DOHH2 (cell line): ENCODE measurements at regions not wholly inside any gene's neighbourhood (a gene's known extent, or its start where the extent isn't known, plus 50 kb on each side); places are given as distances from the start of the nearest gene placed in this dataset.

Source experiments
- H3F3A ChIP-seq: fragments of 200-600 bp; sonication (generic), shearing (Covaris generic); 2 replicates; pipeline ENCODE4 v1.6.0; 2016; ENCODE audit warnings: antibody characterized with exemption, mild to moderate bottlenecking; ENCODE audit not compliant: control insufficient read depth, insufficient read depth
- H3K27ac ChIP-seq: fragments of 200-600 bp; sonication (generic); 2 replicates; pipeline ENCODE4 v1.5.1; 2014; ENCODE audit warnings: low read depth, mild to moderate bottlenecking, low read length, moderate library complexity
- H3K27me3 ChIP-seq: fragments of 200-600 bp; sonication (generic); 2 replicates; pipeline ENCODE4 v1.6.1; 2014; ENCODE audit warnings: mild to moderate bottlenecking, low read length, mixed read lengths; ENCODE audit not compliant: control insufficient read depth
- H3K36me3 ChIP-seq: fragments of 200-600 bp; sonication (generic); 2 replicates; pipeline ENCODE4 v1.6.1; 2014; ENCODE audit warnings: mild to moderate bottlenecking, low read length, moderate library complexity, mixed read lengths; ENCODE audit not compliant: control insufficient read depth
- H3K4me1 ChIP-seq: fragments of 200-600 bp; sonication (generic); 2 replicates; pipeline ENCODE4 v1.6.1; 2014; ENCODE audit warnings: mild to moderate bottlenecking, low read length, mixed read lengths; ENCODE audit not compliant: control insufficient read depth
- H3K4me2 ChIP-seq: fragments of 200-600 bp; sonication (generic); 2 replicates; pipeline ENCODE4 v1.6.0; 2014; ENCODE audit warnings: mild to moderate bottlenecking, low read length, moderate library complexity
- H3K4me3 ChIP-seq: fragments of 200-600 bp; sonication (generic); 2 replicates; pipeline ENCODE4 v1.5.1; 2014; ENCODE audit warnings: mild to moderate bottlenecking, low read length, mixed read lengths
- H3K79me2 ChIP-seq: fragments of 200-600 bp; sonication (generic); 2 replicates; pipeline ENCODE4 v1.6.1; 2014; ENCODE audit warnings: mild to moderate bottlenecking, low read length, mixed read lengths; ENCODE audit not compliant: control insufficient read depth
- H3K9me2 ChIP-seq: fragments of 200-600 bp; sonication (generic); replicated peaks from 2 replicates; pipeline ENCODE4 v1.6.1; 2014; ENCODE audit warnings: mild to moderate bottlenecking, low read length, mixed read lengths; ENCODE audit not compliant: control insufficient read depth
- H3K9me3 ChIP-seq: fragments of 200-600 bp; sonication (generic); 2 replicates; pipeline ENCODE4 v1.6.1; 2014; ENCODE audit warnings: antibody characterized with exemption, low read length, mixed read lengths; ENCODE audit not compliant: control insufficient read depth, insufficient read depth
- H4K20me1 ChIP-seq: fragments of 200-600 bp; sonication (generic); 2 replicates; pipeline ENCODE4 v1.6.0; 2014; ENCODE audit warnings: low read depth, mild to moderate bottlenecking, antibody characterized with exemption, low read length, moderate library complexity; ENCODE audit not compliant: control insufficient read depth, insufficient read depth
- CTCF ChIP-seq: fragments of 200-600 bp; sonication (generic); IDR thresholded peaks from one replicate; pipeline ENCODE4 v1.5.1; 2014; ENCODE audit warnings: antibody characterized with exemption, mild to moderate bottlenecking, low read depth, low read length; ENCODE audit not compliant: poor library complexity, severe bottlenecking
- EZH2phosphoT487 ChIP-seq: fragments of 200-600 bp; sonication (generic); IDR thresholded peaks from 2 replicates; pipeline ENCODE4 v1.6.1; 2017; ENCODE audit warnings: borderline replicate concordance, mild to moderate bottlenecking, antibody characterized with exemption, low read length, moderate library complexity, mixed read lengths

- H3F3A ChIP-seq: no peaks in the 10 kb centered on the region
- no peaks in the 10 kb centered on the region for H3K36me3 ChIP-seq
- no peaks in the 10 kb centered on the region for H3K9me2 ChIP-seq
- no peaks in the 10 kb centered on the region for H3K9me3 ChIP-seq
- H3K27ac ChIP-seq: no peak overlapping the region
- no peaks in the 10 kb centered on the region for H4K20me1 ChIP-seq
- no peak overlapping the region for H3K4me3 ChIP-seq
- no peak for TF ChIP-seq CTCF
- no peak for TF ChIP-seq EZH2phosphoT487
- no peak overlapping the region for H3K4me2 ChIP-seq
- no peaks in the 10 kb centered on the region for H3K27me3 ChIP-seq
- no peaks in the 10 kb centered on the region for H3K79me2 ChIP-seq
- H3K4me1 ChIP-seq: no peaks in the 10 kb centered on the region
Measured at GRCh38 chr4:114249976-114250375, 270.5 kb upstream of the ARSJ start.

GRCh38 chr4:114250439-114250891 is 271.0 kb upstream of the ARSJ start:
- H3K9me3 ChIP-seq: no peaks in the 10 kb centered on the region
- no peaks in the 10 kb centered on the region for H3K36me3 ChIP-seq
- H4K20me1 ChIP-seq: no peaks in the 10 kb centered on the region
- no peak overlapping the region for H3K4me3 ChIP-seq
- H3K79me2 ChIP-seq: no peaks in the 10 kb centered on the region
- no peaks in the 10 kb centered on the region for H3K9me2 ChIP-seq
- H3K4me1 ChIP-seq: no peaks in the 10 kb centered on the region
- no peak for TF ChIP-seq CTCF
- TF ChIP-seq EZH2phosphoT487: no peak
- no peak overlapping the region for H3K27ac ChIP-seq
- no peak overlapping the region for H3K4me2 ChIP-seq
- no peaks in the 10 kb centered on the region for H3K27me3 ChIP-seq
- no peaks in the 10 kb centered on the region for H3F3A ChIP-seq

GRCh38 chr4:114251020-114251419 is 271.6 kb upstream of the ARSJ start:
- Histone ChIP-seq H3K27ac (no peak overlapping the region), H3F3A (no peaks in the 10 kb centered on the region), H3K4me2 (no peak overlapping the region), H3K36me3 (no peaks in the 10 kb centered on the region), H3K9me3 (no peaks in the 10 kb centered on the region), H4K20me1 (no peaks in the 10 kb centered on the region), H3K79me2 (no peaks in the 10 kb centered on the region), H3K4me1 (no peaks in the 10 kb centered on the region), H3K9me2 (no peaks in the 10 kb centered on the region), H3K4me3 (no peak overlapping the region), H3K27me3 (no peaks in the 10 kb centered on the region)
- no peak for TF ChIP-seq EZH2phosphoT487
- no peak for TF ChIP-seq CTCF

GRCh38 chr4:114252499-114252898 is 273.1 kb upstream of the ARSJ start:
- Histone ChIP-seq H3K27ac (no peak overlapping the region), H3K9me3 (no peaks in the 10 kb centered on the region), H3K79me2 (no peaks in the 10 kb centered on the region), H4K20me1 (no peaks in the 10 kb centered on the region), H3F3A (no peaks in the 10 kb centered on the region), H3K27me3 (no peaks in the 10 kb centered on the region), H3K4me3 (no peak overlapping the region), H3K4me2 (no peak overlapping the region), H3K36me3 (no peaks in the 10 kb centered on the region), H3K9me2 (no peaks in the 10 kb centered on the region), H3K4me1 (no peaks in the 10 kb centered on the region)
- TF ChIP-seq CTCF: no peak
- TF ChIP-seq EZH2phosphoT487: no peak
